CD4-positive, alpha-beta T cell treated with Interleukin-4 for 1 hour (primary cell): ENCODE measurements at regions not wholly inside any gene's neighbourhood (a gene's known extent, or its start where the extent isn't known, plus 50 kb on each side); places are given as distances from the start of the nearest gene placed in this dataset.
"Not testable (repeated sequence)": the region's sequence is repeated elsewhere in the genome, so short reads cannot be mapped to it uniquely, and the experiment has no call there.

Source experiments
- DNase-seq, 2 donors: peaks; one replicate each; pipeline ENCODE4 v3.0.0-alpha.2; 2020 to 2022

GRCh38 chr6:91241946-91242613 lies 655.2 kb upstream of the MAP3K7 start:
- DNase-seq, result no peak

- no peak for DNase-seq
Measured at GRCh38 chr6:91240878-91241603, 654.2 kb upstream of the MAP3K7 start.

DNA sequence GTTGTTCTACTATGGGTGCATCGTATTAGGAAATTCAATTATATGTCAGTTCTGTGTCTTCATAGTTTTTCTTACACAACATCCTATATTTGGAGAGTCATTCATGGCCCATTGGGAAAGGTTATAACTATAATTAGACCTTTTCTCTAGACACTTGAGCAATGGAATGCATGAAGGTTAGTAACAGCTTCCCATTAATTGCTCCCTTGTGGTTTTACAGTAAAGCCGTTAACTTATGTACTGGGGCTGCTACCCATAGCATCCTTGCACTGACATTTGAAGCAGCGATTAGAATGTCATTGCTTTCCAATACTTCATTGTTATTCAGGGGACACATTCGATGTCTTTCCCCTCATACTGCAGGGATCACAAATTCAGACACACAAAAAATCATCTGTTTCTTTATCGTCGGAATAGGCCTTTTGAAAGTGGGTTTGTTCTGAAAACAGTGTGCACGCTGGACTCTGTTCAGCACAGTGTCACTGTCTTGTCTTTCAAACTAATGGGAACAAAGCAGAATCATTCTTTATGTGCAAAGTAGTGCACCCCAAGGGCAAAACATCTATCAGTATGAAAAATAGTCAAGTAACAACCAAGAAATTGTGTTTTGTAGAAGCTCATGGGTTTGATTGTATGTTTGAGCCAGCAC lies 634.3 kb upstream of the MAP3K7 start:
- no peak for DNase-seq

- no peak for DNase-seq
Measured at GRCh38 chr6:91213229-91213901, 626.5 kb upstream of the MAP3K7 start.

DNA sequence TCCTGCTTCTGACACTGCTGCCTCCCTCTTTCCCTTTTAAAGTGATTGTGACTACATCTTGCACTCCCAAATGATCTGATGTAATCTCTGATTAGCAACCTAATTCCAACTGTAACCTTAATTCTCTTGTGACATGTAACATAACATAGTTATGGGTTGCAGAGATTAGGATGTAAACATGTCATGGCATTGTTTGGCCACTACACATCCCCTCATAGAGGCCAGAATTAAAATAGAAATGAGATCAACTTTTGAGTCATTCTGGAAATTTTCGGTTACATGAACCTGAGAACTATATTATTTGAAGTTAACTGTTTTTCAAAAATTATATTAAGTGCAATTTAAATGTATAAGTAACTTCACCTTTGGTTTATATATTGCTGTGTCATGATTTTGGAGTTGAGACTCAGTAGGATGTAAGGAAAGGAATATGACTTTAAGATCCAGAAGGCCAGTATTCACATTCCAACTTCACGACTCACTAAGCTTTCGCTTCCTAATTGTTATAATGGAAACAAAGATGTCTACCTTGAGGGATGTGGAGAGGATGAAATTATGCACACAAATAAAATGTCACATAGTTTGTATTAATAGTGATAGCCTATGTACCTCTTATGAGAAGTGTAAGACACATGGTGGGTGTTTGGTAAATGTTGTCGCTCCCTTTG lies 611.9 kb upstream of the MAP3K7 start:
- DNase-seq, result no peak

GRCh38 chr6:91196729-91197128 lies 609.9 kb upstream of the MAP3K7 start:
- no peak for DNase-seq

DNA sequence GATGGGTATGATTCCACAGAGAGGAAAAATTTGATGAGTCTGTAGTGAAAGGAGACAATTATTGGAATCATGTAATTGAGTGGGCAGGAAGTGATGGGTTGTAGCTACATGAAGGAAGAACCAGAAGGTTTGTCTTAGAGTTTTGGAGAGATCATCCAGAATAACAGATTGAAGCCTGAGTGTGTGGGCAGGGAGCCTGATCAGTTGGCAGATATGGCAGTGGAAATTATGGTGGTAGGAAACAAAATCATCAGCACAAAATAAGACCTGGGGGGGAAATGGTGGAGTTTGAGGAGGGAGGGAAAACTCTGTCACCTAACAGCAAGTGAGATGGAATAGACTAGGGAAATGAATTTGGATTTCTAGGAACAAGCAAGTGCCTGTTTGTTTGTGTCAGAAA lies 606.6 kb upstream of the MAP3K7 start:
- DNase-seq, result no peak

- not testable (repeated sequence) for DNase-seq
Measured at GRCh38 chr6:91190041-91190440, 603.2 kb upstream of the MAP3K7 start.

DNA sequence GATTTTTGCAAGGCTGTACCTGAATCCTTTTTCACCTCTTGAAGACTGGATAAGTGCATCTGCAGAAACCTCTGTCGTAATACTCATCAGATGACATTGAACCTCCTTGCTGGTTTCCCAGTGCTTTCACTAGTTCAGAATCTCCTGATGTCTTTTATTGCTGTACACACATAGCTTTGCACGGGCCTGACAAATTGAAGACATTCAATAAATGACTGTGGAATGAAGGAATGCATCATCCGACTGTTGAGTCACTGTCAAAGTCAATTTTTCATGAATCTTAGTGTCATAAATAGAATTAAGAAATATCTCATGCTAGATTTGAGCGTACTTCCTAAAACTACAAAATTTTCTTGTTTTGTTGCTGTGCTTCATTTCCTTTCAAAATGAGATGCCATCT lies 598.2 kb upstream of the MAP3K7 start:
- no peak for DNase-seq

DNA sequence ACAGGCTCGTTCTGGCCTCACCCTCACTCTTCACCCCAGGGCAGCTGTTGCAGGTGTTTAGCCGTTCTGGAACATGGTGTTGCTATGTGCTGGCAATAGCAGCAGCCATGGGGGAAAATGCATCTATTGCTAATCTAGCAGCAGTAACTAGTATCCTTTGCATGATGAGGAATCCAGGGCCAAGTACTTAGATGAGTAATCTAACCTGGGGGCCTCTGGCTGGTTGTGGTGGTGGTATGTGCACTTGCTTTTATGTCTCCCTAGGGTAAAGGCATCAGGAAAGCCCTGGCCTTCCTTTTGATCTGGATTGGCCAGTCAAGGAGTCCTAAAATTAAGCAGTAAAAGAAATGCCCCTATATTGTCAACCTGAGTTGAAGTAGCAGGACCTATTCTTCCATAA lies 594.5 kb upstream of the MAP3K7 start:
- no peak for DNase-seq

DNA sequence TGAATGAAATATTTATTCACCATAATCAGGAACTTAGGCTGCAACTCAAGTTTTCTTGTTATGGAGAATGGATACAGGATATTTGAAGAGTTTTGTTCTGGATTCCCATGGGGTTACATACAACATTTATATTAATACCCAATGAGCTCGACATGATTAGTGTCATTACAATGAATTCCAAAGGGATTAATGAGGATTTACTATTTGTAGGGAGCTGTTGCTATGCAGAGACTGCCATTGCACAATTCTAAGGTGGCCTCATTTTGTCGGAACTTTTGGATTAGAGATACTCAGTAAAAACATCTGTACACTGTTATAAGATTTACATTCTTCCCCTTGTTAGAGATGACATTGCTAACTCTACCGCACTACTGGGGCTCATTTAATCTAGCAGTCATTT lies 586.8 kb upstream of the MAP3K7 start:
- DNase-seq, result no peak

DNA sequence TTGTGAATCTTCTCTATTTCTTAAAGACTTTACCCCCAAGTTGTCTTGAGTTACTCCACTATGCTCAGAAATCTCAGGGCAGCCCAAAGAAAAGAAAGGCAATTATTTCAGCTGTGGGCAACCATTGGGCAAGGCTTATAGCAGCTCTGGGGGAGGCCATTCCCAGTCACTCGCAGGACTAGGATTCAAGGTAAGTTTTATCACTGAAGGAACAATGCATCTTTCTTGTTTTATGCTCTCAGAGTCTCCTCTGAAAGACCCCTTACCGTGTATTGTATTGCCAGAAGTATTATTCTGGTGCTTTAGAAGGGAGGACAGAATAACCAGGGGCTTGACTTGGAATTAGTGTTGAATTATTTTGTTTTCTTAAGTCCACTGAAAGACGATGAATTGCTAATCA lies 586.3 kb upstream of the MAP3K7 start:
- no peak for DNase-seq

DNA sequence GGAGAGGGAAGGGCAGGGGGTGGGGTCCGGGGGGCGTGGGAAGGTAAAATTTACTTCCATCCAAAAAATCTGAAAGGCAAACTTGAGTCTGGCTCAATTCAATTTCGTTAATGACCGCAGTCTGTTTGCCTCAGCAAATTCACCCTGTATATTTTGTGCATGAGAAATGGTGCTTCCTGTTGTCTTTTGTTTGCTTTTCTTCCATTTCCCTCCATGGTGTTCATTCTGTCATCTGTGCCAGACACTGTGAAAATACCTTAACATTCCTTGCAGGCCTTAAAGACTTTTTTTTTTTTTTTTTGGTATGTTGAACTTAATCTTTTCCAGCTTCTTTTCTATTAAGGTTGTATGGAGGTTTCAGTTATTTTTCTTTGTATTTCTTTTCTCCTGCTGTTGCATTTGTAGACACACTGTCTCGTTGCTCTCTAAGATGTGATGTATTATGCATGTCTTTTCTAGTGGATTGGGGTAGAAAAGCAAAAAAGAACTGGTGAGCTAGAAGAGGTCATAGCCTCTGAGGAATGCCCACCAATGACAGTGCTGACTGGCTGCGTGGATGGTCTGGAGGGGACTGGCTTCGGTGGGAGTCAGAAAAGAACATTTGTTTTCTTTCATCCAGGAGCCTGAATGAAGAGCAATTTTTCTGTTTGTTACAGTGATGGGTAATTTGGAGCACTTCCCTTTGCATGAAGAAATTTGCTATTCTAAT lies 585.0 kb upstream of the MAP3K7 start:
- DNase-seq, result no peak

DNA sequence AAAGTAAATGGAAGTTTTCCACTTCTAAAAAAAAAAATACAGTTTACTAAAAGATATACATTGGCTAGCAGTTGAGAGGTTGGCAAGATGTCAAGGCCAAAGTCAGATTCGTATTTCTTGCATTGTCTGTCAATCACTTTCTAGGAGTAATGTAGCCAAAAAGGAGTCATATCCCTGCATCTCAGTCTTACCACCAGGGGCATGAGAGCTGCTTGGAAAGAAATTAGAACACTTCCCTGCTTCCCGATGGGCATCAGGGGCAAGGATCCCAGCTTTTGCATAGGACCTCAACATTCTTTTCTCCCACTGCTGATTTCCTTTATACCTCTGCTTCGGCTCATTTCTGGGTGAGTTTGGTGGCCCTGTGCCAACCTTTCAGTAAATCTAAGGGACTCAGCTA lies 581.0 kb upstream of the MAP3K7 start:
- no peak for DNase-seq

GRCh38 chr6:91166271-91167046 lies 579.6 kb upstream of the MAP3K7 start:
- DNase-seq, result no peak

DNA sequence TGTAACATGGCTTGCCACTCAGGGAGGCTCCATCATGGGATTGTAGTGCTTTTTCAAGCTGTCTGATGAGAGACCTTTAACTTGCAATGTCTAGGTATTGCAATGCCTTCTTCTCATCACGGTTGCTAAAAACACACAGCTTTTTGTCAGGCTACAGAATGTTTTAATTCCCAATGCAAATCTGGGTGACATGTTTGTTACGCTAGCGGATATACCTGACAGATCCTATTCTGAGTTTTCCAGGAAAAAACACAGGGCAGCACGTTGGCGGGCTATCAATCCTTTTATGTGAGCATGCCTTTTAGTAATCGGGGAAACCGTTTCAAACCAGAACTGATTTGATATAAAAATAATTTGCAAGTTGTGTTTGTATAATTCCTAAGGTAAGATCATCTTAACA lies 577.2 kb upstream of the MAP3K7 start:
- DNase-seq, result no peak

DNA sequence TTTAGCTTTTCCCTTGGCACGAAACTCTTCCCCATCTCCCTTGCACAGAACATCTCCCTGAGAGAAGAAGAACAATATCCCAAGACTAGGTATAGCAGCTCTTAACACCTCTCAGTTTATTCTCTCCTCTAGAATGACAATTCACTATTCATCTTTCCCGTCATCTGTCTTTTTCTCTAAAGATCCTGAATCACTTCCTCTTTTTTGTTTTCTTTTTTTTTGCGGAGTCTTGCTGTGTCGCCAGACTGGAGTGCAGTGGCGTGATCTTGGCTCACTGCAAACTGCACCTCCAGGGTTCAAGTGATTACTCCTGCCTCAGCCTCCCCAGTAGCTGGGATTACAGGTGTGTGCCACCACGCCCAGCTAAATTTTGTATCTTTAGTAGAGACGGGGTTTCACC lies 574.4 kb upstream of the MAP3K7 start:
- DNase-seq, result no peak

- no peak for DNase-seq
Measured at GRCh38 chr6:91155129-91155785, 568.4 kb upstream of the MAP3K7 start.

DNA sequence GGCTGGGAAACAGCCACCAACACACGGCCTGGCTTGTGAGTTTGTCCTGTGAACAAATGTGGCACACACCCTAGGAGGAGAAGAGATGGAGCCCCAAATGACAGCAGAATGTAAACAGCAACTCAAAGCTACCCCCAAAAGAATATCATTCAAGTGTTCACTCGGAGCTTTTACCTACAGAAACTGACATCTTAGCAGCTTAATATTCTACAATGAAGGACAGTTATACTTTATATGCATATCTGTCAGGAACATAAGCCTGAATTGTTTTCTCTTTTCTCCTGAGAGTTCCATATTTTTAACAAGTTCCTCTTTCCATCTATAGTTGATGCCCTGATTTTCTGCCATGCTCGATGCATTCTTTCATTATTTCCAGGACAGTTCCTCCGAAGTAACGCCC lies 566.0 kb upstream of the MAP3K7 start:
- DNase-seq, result no peak

DNA sequence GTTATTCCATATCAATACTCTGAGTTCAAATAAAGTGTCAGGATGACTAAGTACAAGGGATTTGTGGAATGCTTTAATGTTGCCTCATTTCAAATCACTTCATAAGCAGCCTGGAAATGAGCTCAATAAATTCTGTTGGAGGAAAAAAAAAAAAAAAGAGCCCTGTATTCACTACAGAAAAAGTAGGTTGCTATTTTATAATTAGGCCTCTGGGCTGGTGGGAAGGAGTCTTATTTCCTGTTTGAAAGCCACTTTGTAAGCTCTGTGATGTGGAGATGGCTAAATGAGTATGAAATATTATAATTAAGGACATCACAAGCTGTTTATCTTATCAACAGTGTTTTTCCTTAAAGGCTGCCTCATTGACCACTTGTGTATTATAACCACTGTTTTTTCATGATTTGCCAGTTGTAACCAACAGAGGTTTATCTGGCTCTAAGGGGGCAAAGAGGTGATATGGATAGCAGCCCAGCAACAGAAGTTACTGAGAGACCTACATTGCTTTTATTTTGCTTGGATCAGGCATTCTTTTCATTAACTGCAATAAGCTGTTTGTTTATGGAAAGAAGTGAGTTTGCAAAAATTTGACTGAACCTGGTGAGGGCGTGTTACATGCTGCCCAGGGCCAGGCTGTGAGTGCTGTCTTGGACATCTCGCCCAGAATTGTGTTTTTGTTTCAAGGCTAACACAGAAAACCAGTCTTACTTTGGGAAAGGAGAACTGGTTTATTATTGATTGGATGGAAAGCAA lies 563.3 kb upstream of the MAP3K7 start:
- DNase-seq, result no peak
